ENCODE measurements at regions not wholly inside any gene's neighbourhood (a gene's known extent, or its start where the extent isn't known, plus 50 kb on each side); places are given as distances from the start of the nearest gene placed in this dataset.

GRCh38 chr20:1060985-1061384, 57.4 kb upstream of the PSMF1 start:
- DNase-seq (ENCODE audit: low read depth): no peak

DNA sequence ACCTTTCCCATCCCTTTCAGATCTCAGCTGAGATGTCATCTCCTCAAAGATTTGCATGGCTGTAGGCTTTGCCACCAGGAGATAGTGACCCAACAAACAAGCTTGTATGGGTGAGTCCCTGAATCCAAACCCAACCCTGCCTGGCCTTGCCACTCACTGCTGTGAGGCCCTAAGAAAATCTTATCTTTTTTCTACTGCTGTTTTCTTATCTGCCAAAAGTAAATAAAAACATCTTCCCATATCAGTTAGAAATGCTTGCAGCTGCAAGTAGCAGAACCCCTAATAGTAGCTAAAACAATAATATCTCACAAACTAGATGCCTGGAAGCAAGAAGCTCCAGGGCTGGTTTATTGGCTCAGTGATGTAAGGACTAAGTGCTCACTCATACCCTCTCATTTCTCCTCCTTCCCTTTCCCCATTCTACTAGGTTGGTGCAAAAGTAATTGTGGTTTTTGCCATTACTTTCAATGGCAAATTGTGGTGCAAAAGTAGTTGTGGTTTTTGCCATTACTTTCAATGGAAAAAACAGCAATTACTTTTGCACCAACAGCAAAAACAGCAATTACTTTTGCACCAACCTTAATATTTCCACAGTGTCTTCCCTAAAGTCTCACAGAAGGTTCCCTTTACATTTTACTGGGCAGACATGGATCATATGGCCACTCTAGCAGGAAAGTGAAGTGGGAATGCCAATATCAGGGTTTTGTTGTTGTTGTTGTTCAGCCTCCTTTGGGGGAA, 56.7 kb upstream of the PSMF1 start:
- DNase-seq (ENCODE audit: low read depth): no peak

DNA sequence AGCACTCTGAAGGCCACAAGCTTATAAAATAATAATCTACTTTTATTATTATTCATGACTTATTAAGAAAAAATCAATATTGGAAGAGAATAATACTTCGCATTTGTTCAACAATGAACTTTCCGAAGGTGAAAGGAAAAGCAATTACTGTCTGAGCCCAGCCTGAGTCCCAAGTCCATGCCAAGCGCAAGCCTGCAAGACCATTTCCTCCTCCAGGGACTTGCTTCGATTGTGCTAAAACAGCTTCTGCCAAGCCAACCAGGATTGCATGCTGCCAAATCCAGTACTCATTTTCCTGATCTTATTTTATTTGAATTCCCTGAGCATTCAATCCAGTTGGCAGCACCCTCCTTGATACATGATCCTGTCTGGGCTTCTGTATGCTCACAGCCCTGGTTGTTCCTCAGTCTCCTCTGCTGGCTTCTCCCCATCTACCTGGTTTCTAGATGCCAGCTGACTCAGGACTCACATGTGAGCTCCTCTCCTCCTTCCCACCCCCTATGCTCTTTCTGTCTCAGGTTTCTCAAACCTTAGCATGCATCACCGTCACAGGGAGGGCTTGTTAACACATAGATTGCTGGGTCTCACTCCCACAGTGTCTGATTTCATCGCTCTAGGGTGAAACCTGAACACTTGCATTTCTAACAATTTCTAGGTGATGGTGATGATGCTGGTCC, 55.9 kb upstream of the PSMF1 start:
- peak; percentile 6 for DNase-seq (ENCODE audit: low read depth)
